SKM-1 treated with dmso at 0.1 percent for 144 hours (cell line): ENCODE measurements at regions not wholly inside any gene's neighbourhood (a gene's known extent, or its start where the extent isn't known, plus 50 kb on each side); places are given as distances from the start of the nearest gene placed in this dataset.
"Not testable (repeated sequence)": the region's sequence is repeated elsewhere in the genome, so short reads cannot be mapped to it uniquely, and the experiment has no call there.

ENCODE experiments used
- DNase-seq: peaks from one replicate; lab custom pipeline; 2025; ENCODE audit not compliant: unreplicated experiment; lab: John Stamatoyannopoulos, UW

- no peak for DNase-seq
Measured at GRCh38 chr5:8831854-8832253, 714.0 kb downstream of the SEMA5A start.

- no peak for DNase-seq
Measured at GRCh38 chr5:8839361-8840055, 706.4 kb downstream of the SEMA5A start.

GRCh38 chr5:8840237-8840636, 705.6 kb downstream of the SEMA5A start:
- no peak for DNase-seq

- not testable (repeated sequence) for DNase-seq
Measured at GRCh38 chr5:8840746-8841145, 705.1 kb downstream of the SEMA5A start.

GRCh38 chr5:8842971-8843551, 702.8 kb downstream of the SEMA5A start:
- DNase-seq = no peak

- DNase-seq = no peak
Measured at GRCh38 chr5:8843771-8844170, 702.1 kb downstream of the SEMA5A start.

GRCh38 chr5:8844206-8844605, 701.7 kb downstream of the SEMA5A start:
- no peak for DNase-seq

GRCh38 chr5:8844847-8845246, 701.0 kb downstream of the SEMA5A start:
- DNase-seq = no peak

- no peak for DNase-seq
Measured at GRCh38 chr5:8845296-8845695, 700.6 kb downstream of the SEMA5A start.

- no peak for DNase-seq
Measured at GRCh38 chr5:8848366-8848765, 697.5 kb downstream of the SEMA5A start.

- DNase-seq = no peak
Measured at GRCh38 chr5:8848997-8849594, 696.8 kb downstream of the SEMA5A start.

- DNase-seq = no peak
Measured at GRCh38 chr5:8851101-8851500, 694.8 kb downstream of the SEMA5A start.

- DNase-seq = no peak
Measured at GRCh38 chr5:8857051-8857450, 688.8 kb downstream of the SEMA5A start.

GRCh38 chr5:8861764-8862163, 684.1 kb downstream of the SEMA5A start:
- no peak for DNase-seq

- no peak for DNase-seq
Measured at GRCh38 chr5:8864053-8864452, 681.8 kb downstream of the SEMA5A start.

GRCh38 chr5:8865266-8865665, 680.6 kb downstream of the SEMA5A start:
- DNase-seq = no peak

- no peak for DNase-seq
Measured at GRCh38 chr5:8865686-8866374, 680.0 kb downstream of the SEMA5A start.

GRCh38 chr5:8868283-8868682, 677.6 kb downstream of the SEMA5A start:
- DNase-seq = no peak

- no peak for DNase-seq
Measured at GRCh38 chr5:8869932-8870331, 675.9 kb downstream of the SEMA5A start.

GRCh38 chr5:8870349-8870958, 675.4 kb downstream of the SEMA5A start:
- no peak for DNase-seq

- DNase-seq = no peak
Measured at GRCh38 chr5:8870959-8871355, 674.9 kb downstream of the SEMA5A start.

GRCh38 chr5:8871446-8871845, 674.4 kb downstream of the SEMA5A start:
- no peak for DNase-seq
